Transverse colon (tissue), 4 donors: ENCODE measurements at regions not wholly inside any gene's neighbourhood (a gene's known extent, or its start where the extent isn't known, plus 50 kb on each side); places are given as distances from the start of the nearest gene placed in this dataset.

Experiments
- EP300 ChIP-seq: sonication (generic); formaldehyde crosslinking; IDR thresholded peaks from one replicate; pipeline ENCODE4 v1.6.1; 2017; ENCODE audit warnings: antibody characterized with exemption, low read depth
- POLR2A ChIP-seq: fragments of 450-650 bp; IDR thresholded peaks from one replicate; pipeline ENCODE4 v1.6.1; 2016; ENCODE audit warnings: antibody characterized with exemption, mild to moderate bottlenecking, moderate library complexity
- POLR2AphosphoS5 ChIP-seq, 3 donors: sonication (generic); formaldehyde crosslinking; IDR thresholded peaks; one replicate each; pipeline ENCODE4 v1.6.1; 2016; ENCODE audit warnings: antibody characterized with exemption in 3 of 3
- TF ChIP-seq, protein P1 (sequence below), 5 experiments: fragments of 200-600 bp in 3 of 5; fragments of 450-650 bp in 2 of 5; sonication (generic) in 3 of 5; IDR thresholded peaks; 1 replicate in 2 of 5; 2 replicates in 3 of 5; pipeline ENCODE4 v1.5.1; 2016 to 2017; ENCODE audit warnings: antibody characterized with exemption in 5 of 5, inconsistent platforms in 3 of 5, mild to moderate bottlenecking in 2 of 5, moderate library complexity in 1 of 5

- TF ChIP-seq, protein P1, sequence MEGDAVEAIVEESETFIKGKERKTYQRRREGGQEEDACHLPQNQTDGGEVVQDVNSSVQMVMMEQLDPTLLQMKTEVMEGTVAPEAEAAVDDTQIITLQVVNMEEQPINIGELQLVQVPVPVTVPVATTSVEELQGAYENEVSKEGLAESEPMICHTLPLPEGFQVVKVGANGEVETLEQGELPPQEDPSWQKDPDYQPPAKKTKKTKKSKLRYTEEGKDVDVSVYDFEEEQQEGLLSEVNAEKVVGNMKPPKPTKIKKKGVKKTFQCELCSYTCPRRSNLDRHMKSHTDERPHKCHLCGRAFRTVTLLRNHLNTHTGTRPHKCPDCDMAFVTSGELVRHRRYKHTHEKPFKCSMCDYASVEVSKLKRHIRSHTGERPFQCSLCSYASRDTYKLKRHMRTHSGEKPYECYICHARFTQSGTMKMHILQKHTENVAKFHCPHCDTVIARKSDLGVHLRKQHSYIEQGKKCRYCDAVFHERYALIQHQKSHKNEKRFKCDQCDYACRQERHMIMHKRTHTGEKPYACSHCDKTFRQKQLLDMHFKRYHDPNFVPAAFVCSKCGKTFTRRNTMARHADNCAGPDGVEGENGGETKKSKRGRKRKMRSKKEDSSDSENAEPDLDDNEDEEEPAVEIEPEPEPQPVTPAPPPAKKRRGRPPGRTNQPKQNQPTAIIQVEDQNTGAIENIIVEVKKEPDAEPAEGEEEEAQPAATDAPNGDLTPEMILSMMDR (IDR thresholded peaks at IDR 0.05), result no peak
- no peak for TF ChIP-seq EP300
- no peak for TF ChIP-seq POLR2AphosphoS5 (IDR thresholded peaks at IDR 0.05)
- no peak for TF ChIP-seq POLR2A
These were observed 87.1 kb upstream of the VEPH1 start for GRCh38 chr3:157590273-157590672.
